Activated CD4-positive, alpha-beta T cell treated with anti-CD3 and anti-CD28 coated beads, Interleukin-2, Interleukin-4, amounts not matched to agents 100 ng/mL and 50 ng/mL, durations not matched to agents 16 hours and 8 hours (primary cell): ENCODE measurements at regions not wholly inside any gene's neighbourhood (a gene's known extent, or its start where the extent isn't known, plus 50 kb on each side); places are given as distances from the start of the nearest gene placed in this dataset.
"Not testable (repeated sequence)": the region's sequence is repeated elsewhere in the genome, so short reads cannot be mapped to it uniquely, and the experiment has no call there.

Experiments
- DNase-seq: peaks from one replicate; pipeline ENCODE4 v3.0.0-alpha.2; 2020; ENCODE audit warnings: low spot score

DNA sequence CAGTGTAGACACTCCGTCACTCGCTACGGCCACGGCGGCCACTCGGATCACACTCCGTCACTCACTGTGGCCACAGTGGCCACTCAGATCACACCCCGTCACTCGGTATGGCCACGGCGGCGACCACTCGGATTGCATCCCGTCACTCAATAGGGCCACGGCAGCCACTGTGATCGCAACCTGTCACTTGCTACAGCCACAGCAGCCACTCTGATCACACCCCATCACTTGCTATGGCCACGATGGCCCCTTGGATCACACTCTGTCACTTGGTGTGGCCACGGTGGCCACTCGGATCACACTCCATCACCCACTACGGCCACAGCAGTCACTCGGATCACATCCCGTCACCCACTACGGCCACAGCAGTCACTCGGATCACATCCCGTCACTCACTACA, 175.3 kb downstream of the LAT start:
- DNase-seq = not testable (repeated sequence)

DNA sequence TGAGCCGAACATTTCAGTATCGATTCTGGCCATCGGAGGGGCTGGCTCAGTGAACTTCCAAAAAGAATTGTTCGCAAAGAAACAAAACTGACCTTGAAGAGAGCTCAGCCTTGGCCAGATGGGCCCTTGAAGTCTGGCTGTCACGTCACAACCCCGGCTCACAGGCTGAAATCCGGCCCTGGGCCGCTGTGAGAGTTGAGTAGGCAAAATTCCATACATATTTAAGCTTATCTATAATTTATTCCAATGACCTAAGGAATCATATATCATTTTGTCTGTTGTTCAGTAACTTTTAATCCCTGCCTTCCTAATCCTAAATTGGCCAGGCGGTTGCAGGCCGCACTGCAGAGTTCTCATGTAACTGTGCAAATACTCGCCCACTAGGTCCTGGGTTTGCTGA, 174.8 kb downstream of the LAT start:
- not testable (repeated sequence) for DNase-seq

DNA sequence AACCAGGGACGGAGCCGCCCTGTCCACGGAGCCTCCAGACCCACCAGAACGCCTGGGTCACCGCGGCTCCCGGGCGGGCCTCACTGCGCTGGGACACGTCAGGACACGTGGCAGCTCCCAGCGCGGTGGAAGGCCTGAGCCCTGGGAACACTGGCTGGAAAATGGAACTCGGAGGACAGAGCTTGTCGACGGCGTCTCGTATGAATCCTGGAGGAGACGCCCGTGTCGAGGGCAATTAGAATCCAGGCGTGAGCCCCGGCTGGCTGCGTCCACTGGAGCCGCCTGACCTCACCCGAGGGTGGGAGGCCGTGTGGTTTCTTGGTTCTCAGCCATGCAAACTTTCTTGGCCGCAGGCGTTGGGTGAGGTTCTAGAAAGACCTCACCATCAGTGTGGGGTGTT, 173.9 kb downstream of the LAT start:
- DNase-seq = no peak

DNA sequence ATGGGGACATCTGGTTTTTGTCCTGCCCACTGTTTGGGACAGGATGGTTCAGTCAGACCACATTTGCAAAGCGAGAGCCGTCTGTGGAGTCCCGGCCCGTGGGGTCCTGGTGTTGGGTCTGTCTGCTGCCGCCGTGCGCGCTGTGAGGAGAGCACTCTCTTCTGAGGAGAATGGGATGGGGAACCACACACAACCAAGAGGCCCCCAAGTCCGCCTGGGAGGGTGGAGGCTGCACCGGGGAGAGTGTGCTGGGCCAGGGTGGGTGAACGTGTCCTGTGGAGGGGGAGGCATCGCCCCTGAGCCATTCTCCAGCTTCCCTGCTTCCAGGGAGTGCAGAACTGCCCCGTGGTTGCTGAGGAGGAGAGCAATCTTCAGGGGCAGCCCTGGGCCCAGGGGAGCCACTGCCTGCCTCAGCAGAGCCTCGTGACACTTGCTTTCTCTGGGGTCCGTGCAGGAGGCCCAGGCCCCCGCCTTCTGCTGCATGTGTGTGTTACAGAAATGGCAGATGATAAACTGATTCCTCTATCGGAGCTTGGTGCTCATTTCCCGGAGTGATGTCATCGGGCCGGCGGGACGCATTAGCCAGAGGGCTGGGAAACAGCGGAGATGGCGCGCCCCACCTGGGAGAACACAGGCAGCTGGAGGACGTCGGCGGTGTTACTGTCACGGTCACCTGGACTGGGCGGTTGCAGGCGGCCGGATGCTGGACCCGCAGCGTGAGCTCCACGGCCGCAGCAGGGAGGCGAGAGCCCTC, 173.4 kb downstream of the LAT start:
- not testable (repeated sequence) for DNase-seq

DNA sequence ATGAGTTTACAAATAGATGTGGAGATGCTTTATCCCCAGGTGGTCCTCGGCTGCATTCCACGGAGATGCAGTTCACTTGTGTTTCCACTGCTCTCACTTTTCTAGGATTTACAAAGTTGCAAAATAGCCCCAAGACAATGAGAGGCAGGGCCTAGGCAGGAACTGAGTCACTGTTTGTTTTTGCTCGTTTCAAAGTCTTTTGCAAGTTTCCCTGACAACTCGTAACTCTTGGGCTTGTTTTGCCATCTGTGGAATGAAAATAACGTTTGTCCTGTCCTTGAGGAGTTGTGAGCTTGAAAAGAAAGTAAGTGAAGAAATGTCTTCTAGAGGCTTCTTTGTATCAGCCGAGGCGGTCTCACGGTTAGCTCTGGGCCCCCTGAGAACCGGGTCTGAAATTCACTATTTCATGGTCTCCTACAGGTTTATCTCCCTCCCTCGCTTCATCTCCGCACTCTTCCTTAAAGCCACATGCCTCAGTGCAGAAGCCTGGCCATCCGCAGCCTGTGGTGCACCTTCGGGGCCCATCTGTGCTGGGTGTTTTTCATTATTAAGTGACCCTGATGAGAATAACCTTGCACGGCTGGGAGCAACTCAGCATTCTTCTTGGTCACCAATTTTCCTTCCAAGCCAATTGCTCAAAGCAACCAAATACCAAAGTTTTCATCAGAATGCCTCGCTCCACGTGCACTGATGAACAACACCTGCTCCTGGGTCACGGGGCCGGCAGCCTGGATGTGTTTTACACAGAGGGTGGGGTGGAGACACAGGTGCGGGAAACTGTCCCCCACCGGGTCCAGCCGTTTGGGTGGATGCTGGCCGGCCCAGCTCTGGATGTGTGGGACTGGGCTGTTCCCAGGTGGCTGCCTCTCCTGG, 172.4 kb downstream of the LAT start:
- DNase-seq = peak; percentile 17

DNA sequence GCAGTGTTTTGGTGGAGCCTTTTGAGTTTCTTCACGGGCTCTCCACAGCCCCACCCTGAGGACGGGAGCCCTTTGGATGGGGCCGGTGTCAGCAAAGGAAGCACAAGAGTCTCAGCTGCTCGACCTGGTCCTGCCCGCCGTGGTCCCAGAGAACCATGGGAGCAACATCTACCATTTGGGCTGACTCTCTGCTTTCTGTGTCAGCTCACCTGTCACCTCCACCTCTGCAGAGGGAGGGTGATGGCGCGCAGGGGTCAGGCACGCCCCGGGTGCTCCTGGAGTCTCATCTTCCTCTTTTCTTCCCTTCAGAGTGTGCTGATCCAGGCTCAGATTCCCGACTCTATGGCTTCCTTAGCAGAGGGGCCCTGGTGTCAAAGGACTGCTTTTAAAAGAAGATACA, 171.7 kb downstream of the LAT start:
- no peak for DNase-seq

DNA sequence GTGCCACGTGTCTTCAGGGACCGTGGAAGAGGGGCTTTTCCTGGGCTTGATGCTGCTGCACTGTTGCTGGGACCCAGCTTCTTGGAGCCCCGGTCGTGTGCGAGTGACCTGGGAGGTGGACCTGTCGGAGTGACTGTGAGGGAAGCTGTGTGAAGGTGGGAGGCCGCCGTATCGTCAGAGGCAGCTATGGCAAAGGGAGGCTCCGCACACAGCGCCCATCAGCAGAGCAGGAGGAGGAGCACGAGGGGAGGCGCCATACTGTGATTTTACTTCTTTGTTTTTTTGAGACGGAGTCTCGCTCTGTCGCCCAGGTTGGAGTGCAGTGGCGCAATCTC, 171.0 kb downstream of the LAT start:
- not testable (repeated sequence) for DNase-seq

DNA sequence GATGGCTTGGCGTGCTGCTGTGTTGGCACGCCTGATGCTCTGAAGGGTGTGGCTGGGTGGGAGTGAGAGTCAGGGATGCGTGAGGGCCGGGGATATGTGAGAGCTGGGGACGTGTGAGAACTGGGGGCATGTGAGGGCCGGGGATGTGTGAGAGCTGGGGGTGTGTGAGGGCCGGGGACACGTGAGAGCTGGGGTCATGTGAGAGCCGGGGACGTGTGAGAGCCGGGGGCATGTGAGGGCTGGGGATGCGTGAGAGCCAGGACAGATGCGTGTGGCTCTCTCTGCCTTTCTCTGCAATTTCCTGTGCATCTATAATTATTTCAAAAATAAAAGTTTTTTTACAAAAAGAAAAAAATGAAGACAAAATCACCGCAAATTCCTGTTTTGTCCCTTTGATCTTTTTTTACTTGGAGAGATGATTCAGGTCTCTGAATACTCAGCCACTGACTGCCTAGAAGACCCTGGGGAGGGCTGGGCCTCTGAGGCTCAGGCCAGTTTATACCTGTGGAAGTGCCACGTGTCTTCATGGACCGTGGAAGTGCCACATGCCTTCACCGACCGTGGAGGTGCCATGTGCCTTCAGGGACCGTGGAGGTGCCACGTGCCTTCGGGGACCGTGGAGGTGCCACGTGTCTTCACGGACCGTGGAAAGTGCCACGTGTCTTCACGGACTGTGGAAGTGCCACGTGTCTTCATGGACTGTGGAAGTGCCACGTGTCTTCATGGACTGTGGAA, 170.4 kb downstream of the LAT start:
- DNase-seq = not testable (repeated sequence)

DNA sequence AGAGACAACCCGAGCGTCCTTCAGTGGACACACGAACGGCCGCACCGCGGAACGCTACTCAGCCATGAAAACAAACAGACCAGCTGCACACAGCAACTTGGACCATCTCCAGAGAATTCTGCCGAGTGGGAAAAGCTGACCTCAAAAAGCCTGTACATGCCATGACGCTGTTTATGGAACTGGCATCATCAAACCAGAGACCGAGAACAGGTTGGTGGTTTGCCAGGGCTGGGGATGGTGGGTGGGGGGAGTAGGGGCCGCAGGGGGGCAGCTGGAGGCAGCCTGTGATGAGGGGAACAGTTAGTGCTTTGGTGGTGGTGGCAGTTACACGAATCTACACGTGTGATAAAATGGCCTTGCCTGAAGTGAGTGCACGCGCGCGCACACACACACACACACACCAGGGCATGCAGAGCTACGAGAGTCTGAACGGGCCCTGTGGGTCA, 169.8 kb downstream of the LAT start:
- no peak for DNase-seq

DNA sequence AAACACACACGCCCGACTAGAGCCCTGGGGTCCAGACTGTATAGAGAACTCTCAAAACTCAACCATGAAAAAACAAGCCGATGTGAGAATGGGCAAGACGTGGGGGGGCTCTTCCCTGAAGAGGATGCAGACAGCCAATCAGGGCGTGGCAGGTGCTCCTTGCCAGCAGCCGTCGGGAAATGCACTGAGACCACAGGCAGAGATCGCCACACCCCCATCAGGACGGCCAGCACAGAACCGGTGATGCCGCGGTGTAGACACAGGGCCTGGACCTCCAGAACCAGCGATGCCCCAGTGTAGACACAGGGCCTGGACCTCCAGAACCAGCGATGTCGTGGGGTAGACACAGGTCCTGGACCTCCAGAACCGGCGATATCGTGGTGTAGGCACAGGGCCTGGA, 169.2 kb downstream of the LAT start:
- no peak for DNase-seq

DNA sequence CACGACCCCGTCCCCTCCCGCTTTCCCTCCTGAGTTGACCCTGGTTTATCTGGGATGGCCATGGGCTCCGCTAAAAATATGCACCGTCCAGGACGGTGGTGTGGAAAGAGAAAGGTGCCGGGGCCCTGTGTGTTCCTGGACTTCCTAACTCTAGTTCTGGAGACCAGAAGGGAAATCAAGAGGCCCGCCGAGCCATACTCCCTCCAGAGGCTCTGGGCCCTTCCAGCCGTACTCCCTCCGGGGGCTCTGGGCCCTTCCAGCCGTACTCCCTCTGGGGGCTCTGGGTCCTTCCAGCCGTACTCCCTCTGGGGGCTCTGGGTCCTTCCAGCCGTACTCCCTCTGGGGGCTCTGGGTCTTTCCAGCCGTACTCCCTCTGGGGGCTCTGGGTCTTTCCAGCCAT, 168.5 kb downstream of the LAT start:
- not testable (repeated sequence) for DNase-seq

DNA sequence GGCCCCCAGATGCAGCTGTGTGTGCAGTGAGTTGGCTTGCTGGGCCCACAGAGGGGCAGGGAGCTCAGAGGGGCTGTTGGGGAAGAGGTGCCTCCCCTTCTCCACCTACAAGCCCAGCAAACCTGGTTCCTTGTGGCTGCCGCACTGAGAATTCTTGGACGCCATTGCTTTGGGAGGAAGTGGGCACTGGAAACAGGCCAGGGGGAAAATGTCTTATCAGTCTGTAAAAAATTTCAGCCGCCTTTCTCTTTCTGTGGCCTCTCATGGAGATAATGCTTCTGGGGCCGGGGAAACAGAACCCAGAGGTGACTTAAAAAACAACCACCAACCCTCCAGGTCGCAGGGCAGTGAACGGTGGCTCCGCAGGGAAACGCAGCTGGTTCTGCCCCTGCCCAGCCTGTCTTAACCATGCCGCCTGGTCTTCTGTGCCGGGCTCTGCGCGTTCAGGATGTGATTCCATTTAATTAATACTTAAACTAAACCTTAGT, 167.7 kb downstream of the LAT start:
- DNase-seq = not testable (repeated sequence)

DNA sequence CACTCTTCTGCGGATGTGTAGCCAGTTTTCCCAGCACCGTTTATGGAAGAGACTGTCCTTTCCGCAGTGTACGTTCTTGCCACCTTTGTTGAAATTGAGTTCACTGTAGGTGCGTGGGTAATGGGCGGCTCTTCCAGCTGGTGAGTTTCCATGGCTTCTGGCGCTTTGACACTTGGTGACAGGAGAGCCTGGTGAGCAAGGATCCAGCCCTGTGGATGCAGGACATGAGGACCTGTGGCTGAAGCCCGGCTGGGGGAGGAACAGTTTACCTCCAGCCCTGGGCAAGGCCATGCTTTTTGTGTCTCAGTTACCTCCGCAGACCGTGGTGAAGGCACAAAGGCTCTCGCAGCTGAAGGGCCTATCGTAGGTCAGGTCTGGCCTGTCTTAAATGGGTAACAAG, 166.5 kb downstream of the LAT start:
- DNase-seq = no peak

DNA sequence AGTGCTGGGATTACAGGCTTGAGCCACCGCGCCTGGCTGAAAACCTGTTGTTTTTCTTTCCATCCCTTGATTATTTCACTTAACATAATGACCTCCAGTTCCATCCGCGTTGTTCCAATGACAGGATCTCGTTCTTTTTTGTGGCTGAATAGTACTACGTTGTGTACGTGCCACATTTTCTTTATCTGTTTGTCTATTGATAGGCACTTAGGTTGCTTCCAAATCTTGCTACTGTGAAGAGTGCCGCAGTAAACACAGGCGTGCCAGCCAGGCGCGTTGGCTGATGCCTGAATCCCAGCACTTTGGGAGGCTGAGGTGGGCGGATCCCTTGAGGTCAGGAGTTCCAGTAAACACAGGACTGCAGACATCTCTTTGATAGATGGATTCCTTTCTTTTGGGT, 165.1 kb downstream of the LAT start:
- not testable (repeated sequence) for DNase-seq

DNA sequence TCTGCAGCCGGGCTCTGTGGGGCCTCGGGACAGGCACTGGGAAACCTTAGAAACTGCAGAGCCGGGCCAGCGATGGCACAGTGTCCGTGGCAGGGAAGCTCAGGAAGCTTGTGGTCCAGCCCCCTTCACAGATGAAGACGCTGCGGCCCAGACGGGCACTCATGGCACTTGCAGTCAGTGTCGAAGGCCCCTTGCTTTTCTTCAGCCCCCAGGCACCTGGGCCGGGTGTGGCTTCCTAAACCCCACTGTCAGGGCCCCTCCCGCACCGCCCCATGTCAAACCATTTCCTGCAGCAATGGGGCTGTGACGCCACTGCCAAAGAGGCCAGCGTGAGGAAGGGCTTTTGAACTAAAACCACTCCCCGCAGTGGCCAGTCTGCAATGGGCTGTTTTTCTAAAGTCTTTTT, 164.0 kb downstream of the LAT start:
- DNase-seq = peak; percentile 24

DNA sequence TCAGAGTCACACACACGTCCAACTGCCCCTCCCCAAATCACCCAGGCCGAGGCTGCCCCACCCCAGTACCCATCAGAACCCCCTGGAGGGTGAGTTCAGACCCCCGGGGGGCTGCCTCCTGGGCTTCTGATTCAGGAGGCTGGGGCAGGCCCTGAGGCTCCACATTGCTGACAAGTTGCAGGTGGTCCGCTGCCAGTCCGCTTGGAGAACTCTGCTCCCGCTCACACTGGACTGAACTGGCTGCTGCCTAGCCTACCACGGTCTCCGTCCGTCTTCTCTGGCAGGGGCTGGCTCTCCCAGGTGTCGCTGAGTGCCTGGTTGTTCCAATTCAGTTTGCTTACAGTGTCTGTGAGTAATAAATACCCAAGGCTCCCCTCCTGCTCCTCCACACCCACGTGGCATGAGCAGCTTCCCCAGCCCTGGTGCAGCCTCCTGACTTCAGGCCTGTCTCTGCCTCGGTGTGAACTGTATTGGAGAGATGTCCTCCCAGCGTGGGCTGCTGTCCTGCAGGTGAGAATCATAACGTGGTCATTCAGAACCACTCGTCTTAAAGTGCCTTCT, 163.4 kb downstream of the LAT start:
- no peak for DNase-seq

DNA sequence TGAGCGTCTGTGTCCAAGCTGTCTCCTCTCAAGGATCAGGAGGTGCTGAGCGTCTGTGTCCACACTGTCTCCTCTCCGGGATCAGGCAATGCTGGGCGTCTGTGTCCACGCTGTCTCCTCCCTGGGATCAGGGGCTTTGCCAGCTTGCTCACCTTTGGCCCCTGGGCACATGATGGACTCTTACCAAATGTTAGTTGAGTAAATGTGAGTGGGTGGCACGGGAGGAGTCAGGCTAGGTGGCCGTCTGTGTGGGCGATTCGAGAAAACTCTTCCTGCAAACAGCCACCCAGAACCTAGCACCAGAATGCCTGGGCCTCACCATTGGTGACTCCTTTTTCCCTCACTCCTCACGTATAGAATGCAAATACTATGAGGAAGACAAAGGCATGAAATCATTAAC, 162.9 kb downstream of the LAT start:
- not testable (repeated sequence) for DNase-seq

DNA sequence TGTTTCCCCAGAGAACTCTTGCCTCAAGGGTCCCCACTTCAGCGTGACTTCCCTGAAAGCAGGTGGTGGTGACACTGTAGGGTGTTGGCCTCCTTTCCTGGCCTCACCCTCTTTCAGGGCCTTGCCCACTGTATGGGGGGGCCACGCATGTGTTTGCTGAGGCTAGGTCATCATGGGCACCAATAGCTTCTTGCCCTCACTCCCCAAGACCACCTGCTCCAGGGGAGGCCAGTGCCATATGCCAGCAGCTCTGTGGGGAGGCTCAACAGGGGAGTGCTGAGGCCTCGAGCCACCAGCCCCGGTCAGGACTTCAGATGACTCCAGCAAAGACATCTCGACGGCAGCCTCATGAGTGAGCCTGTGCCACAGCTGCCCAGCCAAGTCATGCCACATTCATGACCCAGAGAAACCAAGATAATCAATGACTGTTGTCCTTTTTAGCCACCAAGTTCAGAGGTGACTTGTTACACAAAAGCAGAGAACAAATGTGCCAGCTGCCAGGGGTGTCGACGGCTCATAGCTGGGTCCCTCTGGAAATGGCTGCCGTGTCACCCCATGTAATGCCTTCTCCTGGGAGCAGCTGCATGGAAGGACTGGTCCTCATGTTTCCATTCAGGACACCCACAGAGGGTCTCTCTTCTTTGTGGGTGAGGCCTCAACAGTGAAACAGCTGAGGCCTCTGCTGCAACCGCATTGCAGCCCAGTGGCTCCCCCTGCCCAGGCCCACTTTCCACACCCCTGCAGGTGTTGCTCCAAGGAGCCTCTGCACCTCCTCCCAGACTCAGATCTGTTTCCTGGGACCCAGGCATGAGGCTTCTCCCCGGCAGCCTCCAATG, 162.2 kb downstream of the LAT start:
- not testable (repeated sequence) for DNase-seq

DNA sequence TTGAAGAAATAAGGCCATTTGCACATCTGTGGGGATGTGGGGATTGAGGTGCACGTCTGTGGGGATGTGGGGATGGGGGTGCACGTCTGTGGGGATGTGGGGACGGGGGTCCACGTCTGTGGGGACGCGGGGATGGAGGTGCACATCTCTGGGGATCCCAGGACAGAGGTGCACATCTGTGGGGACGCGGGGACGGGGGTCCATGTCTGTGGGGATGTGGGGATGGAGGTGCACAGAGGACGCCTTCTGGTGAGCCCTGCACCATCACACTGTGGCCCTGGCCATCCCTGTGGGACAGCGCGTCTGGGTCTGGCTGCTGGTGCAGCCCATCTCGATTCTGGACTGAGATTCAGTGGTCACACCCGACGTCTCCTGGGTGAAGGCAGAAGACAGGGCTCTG, 161.4 kb downstream of the LAT start:
- DNase-seq = no peak

DNA sequence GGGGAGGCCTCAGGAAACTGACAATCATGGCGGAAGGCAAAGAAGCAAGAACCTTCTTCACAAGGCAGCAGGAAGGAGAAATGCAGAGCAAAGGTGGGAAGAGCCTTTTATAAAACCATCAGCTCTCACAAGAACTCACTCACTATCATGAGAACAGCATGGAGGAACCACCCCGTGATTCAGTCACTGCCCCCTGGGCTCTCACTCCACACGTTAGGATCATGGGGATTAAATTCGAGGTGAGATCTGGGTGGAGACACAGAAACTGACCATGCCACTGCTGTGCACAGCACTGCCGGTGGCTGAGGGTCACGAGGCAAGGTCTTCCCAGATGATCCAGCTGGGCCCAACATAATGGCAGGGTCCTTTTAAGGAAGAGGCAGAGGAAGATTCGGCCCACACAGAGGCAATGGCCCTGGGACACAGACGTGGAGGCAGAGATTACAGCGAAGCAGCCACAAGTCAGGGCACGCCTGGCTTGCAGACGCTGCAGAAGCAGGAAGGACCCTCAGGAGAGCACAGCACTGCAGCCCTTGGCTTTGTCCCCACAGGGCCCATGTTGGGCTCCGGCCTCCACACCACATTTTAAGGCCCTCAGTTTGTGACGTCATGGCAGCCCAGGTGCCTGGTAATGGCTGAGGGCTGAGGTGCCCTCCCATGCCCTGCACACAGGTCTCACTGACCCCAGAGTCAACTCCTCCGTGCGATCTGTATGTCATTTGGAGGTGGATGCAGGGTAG, 160.8 kb downstream of the LAT start:
- not testable (repeated sequence) for DNase-seq

DNA sequence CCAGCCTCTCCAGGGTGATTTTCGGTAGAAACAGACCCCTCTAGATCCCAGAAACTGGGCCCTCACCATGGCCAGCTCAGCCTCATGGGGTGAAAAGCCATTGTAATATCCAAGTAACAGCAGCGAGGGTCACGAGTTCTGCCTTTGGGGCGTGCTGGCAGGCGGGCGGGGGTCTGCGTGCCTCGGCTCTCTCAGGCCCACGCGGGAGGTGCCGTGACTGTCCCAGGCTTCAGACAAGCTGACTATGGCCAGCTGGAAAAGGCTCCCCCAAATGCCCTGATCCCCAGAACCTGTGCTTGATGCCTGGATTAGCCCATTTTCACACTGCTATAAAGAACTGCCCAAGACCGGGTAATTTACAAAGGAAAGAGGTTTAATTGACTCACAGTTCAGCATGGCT, 160.2 kb downstream of the LAT start:
- not testable (repeated sequence) for DNase-seq
